ENCODE measurements at regions not wholly inside any gene's neighbourhood (a gene's known extent, or its start where the extent isn't known, plus 50 kb on each side); places are given as distances from the start of the nearest gene placed in this dataset.

GRCh38 chrX:138775517-138775916, 64.0 kb upstream of the FGF13 start:
- Histone ChIP-seq H3K36me3 (ENCODE audit: insufficient read depth, low read length) (no peaks in the 10 kb centered on the region), H3K9ac (ENCODE audit: low read length) (no peak overlapping the region), H3K27me3 (ENCODE audit: control insufficient read depth in 1 of 2, insufficient read depth in 2 of 2, low read length in 2 of 2) (no peaks in the 10 kb centered on the region), H3K4me3 (ENCODE audit: low read depth in 1 of 2, low read length in 2 of 2) (no peak overlapping the region), H3K27ac (ENCODE audit: low read depth, low read length) (no peak overlapping the region), H3K9me3 (ENCODE audit: low read length) (no peaks in the 10 kb centered on the region), H3K4me1 (ENCODE audit: insufficient read depth, low read length) (no peaks in the 10 kb centered on the region)

- Histone ChIP-seq H3K4me3 (ENCODE audit: low read depth in 1 of 2, low read length in 2 of 2) (no peak overlapping the region), H3K36me3 (ENCODE audit: insufficient read depth, low read length) (no peaks in the 10 kb centered on the region), H3K27ac (ENCODE audit: low read depth, low read length) (no peak overlapping the region), H3K9ac (ENCODE audit: low read length) (no peak overlapping the region), H3K4me1 (ENCODE audit: insufficient read depth, low read length) (no peaks in the 10 kb centered on the region), H3K27me3 (ENCODE audit: control insufficient read depth in 1 of 2, insufficient read depth in 2 of 2, low read length in 2 of 2) (no peaks in the 10 kb centered on the region), H3K9me3 (ENCODE audit: low read length) (no peaks in the 10 kb centered on the region)
Observed at GRCh38 chrX:138771047-138771446, 59.5 kb upstream of the FGF13 start.

- Histone ChIP-seq H3K27ac (ENCODE audit: low read depth, low read length) (no peak overlapping the region), H3K9me3 (ENCODE audit: low read length) (no peaks in the 10 kb centered on the region), H3K4me3 (ENCODE audit: low read depth in 1 of 2, low read length in 2 of 2) (no peak overlapping the region), H3K4me1 (ENCODE audit: insufficient read depth, low read length) (no peaks in the 10 kb centered on the region), H3K9ac (ENCODE audit: low read length) (no peak overlapping the region), H3K36me3 (ENCODE audit: insufficient read depth, low read length) (no peaks in the 10 kb centered on the region), H3K27me3 (ENCODE audit: control insufficient read depth in 1 of 2, insufficient read depth in 2 of 2, low read length in 2 of 2) (no peaks in the 10 kb centered on the region)
Observed at GRCh38 chrX:138769918-138770317, 58.4 kb upstream of the FGF13 start.

GRCh38 chrX:138765051-138765450, 53.5 kb upstream of the FGF13 start:
- Histone ChIP-seq H3K9me3 (ENCODE audit: low read length) (no peaks in the 10 kb centered on the region), H3K36me3 (ENCODE audit: insufficient read depth, low read length) (no peaks in the 10 kb centered on the region), H3K27ac (ENCODE audit: low read depth, low read length) (no peak overlapping the region), H3K4me3 (ENCODE audit: low read depth in 1 of 2, low read length in 2 of 2) (no peak overlapping the region), H3K4me1 (ENCODE audit: insufficient read depth, low read length) (no peaks in the 10 kb centered on the region), H3K27me3 (ENCODE audit: control insufficient read depth in 1 of 2, insufficient read depth in 2 of 2, low read length in 2 of 2) (peaks cover 0 to 5% of the 10 kb centered on the region in 2 donors), H3K9ac (ENCODE audit: low read length) (no peak overlapping the region)

GRCh38 chrX:138763761-138764160, 52.2 kb upstream of the FGF13 start:
- Histone ChIP-seq H3K4me1 (ENCODE audit: insufficient read depth, low read length) (no peaks in the 10 kb centered on the region), H3K9ac (ENCODE audit: low read length) (no peak overlapping the region), H3K4me3 (ENCODE audit: low read depth in 1 of 2, low read length in 2 of 2) (no peak overlapping the region), H3K9me3 (ENCODE audit: low read length) (no peaks in the 10 kb centered on the region), H3K27me3 (ENCODE audit: control insufficient read depth in 1 of 2, insufficient read depth in 2 of 2, low read length in 2 of 2) (peaks cover 0 to 5% of the 10 kb centered on the region in 2 donors), H3K27ac (ENCODE audit: low read depth, low read length) (no peak overlapping the region), H3K36me3 (ENCODE audit: insufficient read depth, low read length) (no peaks in the 10 kb centered on the region)

- Histone ChIP-seq H3K4me3 (ENCODE audit: low read depth in 1 of 2, low read length in 2 of 2) (no peak overlapping the region), H3K36me3 (ENCODE audit: insufficient read depth, low read length) (no peaks in the 10 kb centered on the region), H3K4me1 (ENCODE audit: insufficient read depth, low read length) (no peaks in the 10 kb centered on the region), H3K9ac (ENCODE audit: low read length) (no peak overlapping the region), H3K27ac (ENCODE audit: low read depth, low read length) (no peak overlapping the region), H3K27me3 (ENCODE audit: control insufficient read depth in 1 of 2, insufficient read depth in 2 of 2, low read length in 2 of 2) (peaks cover 0 to 5% of the 10 kb centered on the region in 2 donors), H3K9me3 (ENCODE audit: low read length) (no peaks in the 10 kb centered on the region)
Observed at GRCh38 chrX:138761380-138761779, 49.9 kb upstream of the FGF13 start.

Measured in muscle layer of colon (tissue), 2 donors.